Activated T-cell treated with anti-CD3 and anti-CD28 coated beads, Interleukin-2, amount 50 U/mL, for 72 hours (primary cell): ENCODE measurements at regions not wholly inside any gene's neighbourhood (a gene's known extent, or its start where the extent isn't known, plus 50 kb on each side); places are given as distances from the start of the nearest gene placed in this dataset.

Experiments used
- ATAC-seq, 2 donors: fragments of 150-1000 bp; cut with Tn5 transposase; replicated peaks in 1 of 2; 2 replicates each; pipeline ENCODE4 v1.10.0; 2021; ENCODE audit warnings: moderate library complexity in 2 of 2, mild to moderate bottlenecking in 1 of 2
- DNase-seq, 2 donors: peaks; one replicate each; pipeline ENCODE4 v3.0.0; 2021 to 2022; ENCODE audit warnings: mixed read lengths in 1 of 2
- H3K27ac Mint-ChIP-seq: one replicate; pipeline ENCODE4 v1.8.0; 2022; ENCODE audit warnings: mild to moderate bottlenecking, moderate library complexity, mixed read lengths
- H3K27me3 Mint-ChIP-seq: one replicate; pipeline ENCODE4 v1.8.0; 2022; ENCODE audit warnings: low read depth, mixed read lengths
- H3K36me3 Mint-ChIP-seq, 2 donors: one replicate each; pipeline ENCODE4 v1.8.0; 2022; ENCODE audit warnings: mixed read lengths in 2 of 2, mild to moderate bottlenecking in 1 of 2; ENCODE audit not compliant: insufficient read depth in 2 of 2
- H3K4me1 Mint-ChIP-seq: one replicate; pipeline ENCODE4 v1.8.0; 2022; ENCODE audit warnings: low read depth, mixed read lengths
- H3K4me3 Mint-ChIP-seq, 2 donors: one replicate each; pipeline ENCODE4 v1.8.0; 2022; ENCODE audit warnings: mild to moderate bottlenecking in 2 of 2, mixed read lengths in 2 of 2, moderate library complexity in 2 of 2
- H3K9me3 Mint-ChIP-seq, 2 donors: one replicate each; pipeline ENCODE4 v1.8.0; 2022; ENCODE audit warnings: mixed read lengths in 2 of 2

DNA sequence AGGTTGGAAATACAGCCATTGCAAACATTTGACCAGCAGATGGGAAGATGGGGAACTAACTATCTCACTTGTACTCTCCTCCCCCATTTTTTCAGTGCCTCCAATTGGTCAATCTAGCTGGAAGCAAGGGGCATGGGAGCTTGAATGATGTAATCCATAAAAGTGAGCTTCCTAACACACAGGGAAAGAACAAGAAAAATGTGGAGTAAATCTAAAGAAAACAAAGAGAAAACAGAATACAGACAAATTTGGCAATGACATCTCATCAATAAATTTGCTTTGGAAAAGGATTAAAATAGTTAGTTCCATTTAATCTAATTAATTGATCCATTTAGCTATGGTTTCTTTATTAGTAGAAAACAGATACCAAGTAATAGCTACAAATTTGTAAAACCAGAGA is 592.6 kb upstream of the SOX9 start:
- H3K4me3 Mint-ChIP-seq: no peak overlapping the region
- ATAC-seq: no peak
- no peak overlapping the region for H3K27ac Mint-ChIP-seq
- H3K9me3 Mint-ChIP-seq: peaks cover 4% of the 10 kb centered on the region in 2 donors
- no peak for DNase-seq
- H3K27me3 Mint-ChIP-seq: no peaks in the 10 kb centered on the region
- no peaks in the 10 kb centered on the region for H3K36me3 Mint-ChIP-seq
- H3K4me1 Mint-ChIP-seq: no peaks in the 10 kb centered on the region

DNA sequence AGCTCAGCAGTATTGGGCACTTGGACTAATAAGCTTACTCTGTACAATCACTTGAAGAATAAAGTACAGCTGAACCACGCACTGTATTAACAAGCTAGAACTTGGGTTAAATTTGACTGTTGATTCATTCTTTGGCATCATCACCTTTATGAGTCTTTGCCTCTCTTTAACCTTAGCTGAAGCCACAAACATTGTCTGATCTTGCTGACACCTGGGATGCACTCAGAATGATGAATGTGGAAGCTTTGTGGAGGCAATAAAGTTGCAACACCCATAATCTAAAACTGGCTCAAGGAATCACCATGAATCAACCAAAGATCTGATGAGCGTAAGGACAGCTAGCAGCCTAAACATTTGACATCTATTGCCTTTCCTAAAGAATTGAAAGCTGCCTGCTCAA is 590.6 kb upstream of the SOX9 start:
- Mint-ChIP-seq H3K9me3 (no peaks in the 10 kb centered on the region), H3K27ac (no peak overlapping the region), H3K36me3 (no peaks in the 10 kb centered on the region), H3K4me3 (no peak overlapping the region), H3K27me3 (no peaks in the 10 kb centered on the region), H3K4me1 (no peaks in the 10 kb centered on the region)
- ATAC-seq (no peak), DNase-seq (no peak)

DNA sequence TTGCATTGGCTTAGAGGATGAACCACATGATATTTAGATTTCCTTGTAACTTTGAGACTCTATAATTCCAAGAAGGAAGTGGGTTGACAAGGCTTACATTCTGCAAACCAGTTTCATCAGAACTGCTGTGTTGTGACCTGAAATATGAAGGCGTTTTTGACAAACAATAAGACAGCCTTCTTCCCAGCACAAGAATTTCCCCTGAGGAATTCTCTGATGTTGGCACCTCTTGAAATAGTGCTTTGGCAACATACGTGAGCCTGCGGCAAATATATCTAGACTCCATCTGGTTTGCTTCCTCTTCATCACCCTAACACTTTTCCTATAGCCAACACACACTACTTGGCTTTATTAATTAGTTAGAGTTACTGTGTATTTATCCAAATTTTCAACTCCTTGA is 585.5 kb upstream of the SOX9 start:
- no peaks in the 10 kb centered on the region for H3K36me3 Mint-ChIP-seq
- no peak for DNase-seq
- no peak overlapping the region for H3K4me3 Mint-ChIP-seq
- H3K9me3 Mint-ChIP-seq: peaks cover 0 to 2% of the 10 kb centered on the region in 2 donors
- no peak for ATAC-seq
- H3K27me3 Mint-ChIP-seq: no peaks in the 10 kb centered on the region
- no peaks in the 10 kb centered on the region for H3K4me1 Mint-ChIP-seq
- H3K27ac Mint-ChIP-seq: no peak overlapping the region

DNA sequence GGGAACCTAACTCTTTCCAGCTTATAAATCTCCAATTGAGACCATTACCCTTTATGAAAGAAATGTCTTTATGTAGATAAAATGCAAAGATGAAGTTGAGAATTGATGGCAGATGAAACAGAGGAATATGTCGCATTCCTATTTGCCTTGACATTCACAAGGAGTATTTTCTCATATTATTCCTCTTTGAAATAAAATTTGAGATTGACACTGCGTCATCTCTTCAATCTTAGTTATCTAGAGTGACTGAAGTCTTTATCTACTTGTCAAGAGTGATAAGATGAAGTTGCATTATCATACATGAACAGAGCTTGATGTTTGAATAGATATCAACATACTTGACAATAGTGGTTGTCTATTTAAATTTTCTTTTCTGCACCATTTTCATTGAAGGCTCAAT is 574.4 kb upstream of the SOX9 start:
- H3K27me3 Mint-ChIP-seq: no peaks in the 10 kb centered on the region
- H3K36me3 Mint-ChIP-seq: peaks cover 0 to 2% of the 10 kb centered on the region in 2 donors
- ATAC-seq (no peak), DNase-seq (no peak)
- no peaks in the 10 kb centered on the region for H3K4me1 Mint-ChIP-seq
- H3K27ac Mint-ChIP-seq: no peak overlapping the region
- H3K9me3 Mint-ChIP-seq: peaks cover 3 to 7% of the 10 kb centered on the region in 2 donors
- no peak overlapping the region for H3K4me3 Mint-ChIP-seq

DNA sequence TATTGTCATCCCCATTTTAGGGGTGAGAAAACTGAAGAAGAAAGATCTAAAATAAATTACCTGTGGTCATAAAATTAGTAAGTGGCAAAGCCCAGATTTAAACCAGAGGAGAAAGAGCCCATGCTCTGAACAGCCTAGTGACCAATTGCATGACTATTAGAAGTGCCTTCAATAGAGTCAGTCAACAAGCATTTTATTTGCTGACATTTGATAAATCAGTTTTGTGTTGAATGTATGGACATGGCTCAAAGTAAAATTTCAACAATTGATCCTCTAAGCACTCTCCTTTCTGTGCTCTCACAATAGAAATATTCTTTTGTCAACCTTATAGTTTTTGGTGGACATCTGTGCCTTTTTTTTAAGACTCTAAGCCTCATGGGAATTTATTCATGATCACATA is 572.9 kb upstream of the SOX9 start:
- Mint-ChIP-seq H3K27ac (no peak overlapping the region), H3K36me3 (peaks cover 2% of the 10 kb centered on the region in 2 donors), H3K4me3 (no peak overlapping the region), H3K4me1 (no peaks in the 10 kb centered on the region), H3K9me3 (peaks cover 6 to 7% of the 10 kb centered on the region in 2 donors), H3K27me3 (no peaks in the 10 kb centered on the region)
- ATAC-seq: no peak
- no peak for DNase-seq

DNA sequence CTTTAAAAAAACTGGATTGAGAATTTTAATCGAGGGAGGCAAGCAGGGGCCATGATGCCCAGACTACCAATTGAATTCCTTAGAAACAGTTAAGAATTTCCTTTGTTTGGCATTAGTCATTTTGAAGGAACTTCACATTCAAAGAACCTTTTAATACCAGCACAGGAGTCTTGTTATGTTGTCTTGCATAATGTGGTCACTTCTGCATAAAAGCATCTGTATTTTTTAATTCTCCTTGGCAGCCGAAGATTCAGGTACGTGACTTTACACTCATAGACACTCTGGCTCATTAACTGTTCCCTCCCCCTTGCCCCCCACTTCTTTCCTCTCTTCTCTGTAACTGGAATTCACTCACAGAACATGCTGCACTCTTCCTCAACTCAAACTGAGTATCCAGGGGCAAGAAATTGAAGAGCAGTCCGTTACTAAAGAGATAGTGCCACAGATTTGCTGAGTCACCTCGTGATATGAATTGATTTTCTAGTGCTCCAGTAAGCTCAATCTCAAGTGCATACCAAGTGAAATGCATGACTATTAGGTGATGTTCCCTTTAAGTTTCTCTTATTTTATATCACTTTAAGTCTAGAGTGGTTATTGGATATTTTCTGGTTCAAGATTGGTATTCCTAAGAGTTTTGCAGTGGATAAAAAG is 572.2 kb upstream of the SOX9 start:
- no peak overlapping the region for H3K27ac Mint-ChIP-seq
- H3K4me1 Mint-ChIP-seq: no peaks in the 10 kb centered on the region
- H3K4me3 Mint-ChIP-seq: no peak overlapping the region
- no peaks in the 10 kb centered on the region for H3K27me3 Mint-ChIP-seq
- ATAC-seq (no peak), DNase-seq (no peak)
- peaks cover 9 to 11% of the 10 kb centered on the region in 2 donors for H3K9me3 Mint-ChIP-seq
- H3K36me3 Mint-ChIP-seq: peaks cover 2% of the 10 kb centered on the region in 2 donors

DNA sequence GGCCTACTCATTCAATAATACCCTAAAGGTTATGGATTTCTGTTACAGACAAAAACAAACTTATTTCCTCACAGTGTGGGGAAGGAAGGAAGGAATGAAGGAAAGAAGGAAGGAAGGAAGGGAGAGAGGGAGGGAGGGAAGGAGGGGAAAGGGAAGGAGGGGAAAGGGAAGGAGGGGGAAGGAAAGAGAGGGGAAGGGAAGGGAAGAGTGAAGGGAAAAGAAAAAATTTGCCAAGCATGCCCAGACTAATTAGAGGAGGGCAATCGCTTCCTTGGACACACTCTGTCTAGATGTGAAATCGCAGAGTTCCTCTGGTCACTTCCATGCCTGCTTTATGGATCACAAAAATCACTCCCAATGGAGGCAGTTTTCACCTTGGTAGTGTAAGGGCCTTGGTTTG is 570.1 kb upstream of the SOX9 start:
- DNase-seq: no peak
- H3K27ac Mint-ChIP-seq: no peak overlapping the region
- no peaks in the 10 kb centered on the region for H3K4me1 Mint-ChIP-seq
- no peak for ATAC-seq
- H3K27me3 Mint-ChIP-seq: no peaks in the 10 kb centered on the region
- peaks cover 2 to 3% of the 10 kb centered on the region in 2 donors for H3K36me3 Mint-ChIP-seq
- peaks cover 7 to 9% of the 10 kb centered on the region in 2 donors for H3K9me3 Mint-ChIP-seq
- no peak overlapping the region for H3K4me3 Mint-ChIP-seq

DNA sequence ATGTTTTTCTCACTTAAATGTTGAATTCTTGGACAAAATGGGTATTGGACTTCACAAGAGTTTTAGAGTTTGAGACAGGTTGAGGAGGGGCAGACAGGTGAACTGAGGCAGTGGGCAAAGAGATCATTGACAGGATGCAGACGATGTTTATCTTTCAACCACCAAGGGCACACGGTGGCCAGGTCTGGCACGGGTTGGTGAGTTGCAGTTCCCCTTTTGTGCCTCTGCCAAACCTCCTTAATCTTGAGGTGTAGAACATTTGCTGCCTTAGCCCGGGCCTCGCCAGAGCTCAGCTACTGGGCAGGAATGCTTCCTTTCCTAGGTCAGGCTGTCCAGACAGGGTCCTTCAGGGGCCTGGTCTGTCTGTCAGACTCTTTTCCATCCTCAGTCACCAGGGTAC is 567.4 kb upstream of the SOX9 start:
- DNase-seq (no peak), ATAC-seq (no peak)
- no peak overlapping the region for H3K4me3 Mint-ChIP-seq
- H3K9me3 Mint-ChIP-seq: peaks cover 7 to 13% of the 10 kb centered on the region in 2 donors
- H3K27me3 Mint-ChIP-seq: no peaks in the 10 kb centered on the region
- no peak overlapping the region for H3K27ac Mint-ChIP-seq
- no peaks in the 10 kb centered on the region for H3K4me1 Mint-ChIP-seq
- H3K36me3 Mint-ChIP-seq: peaks cover 2 to 3% of the 10 kb centered on the region in 2 donors

DNA sequence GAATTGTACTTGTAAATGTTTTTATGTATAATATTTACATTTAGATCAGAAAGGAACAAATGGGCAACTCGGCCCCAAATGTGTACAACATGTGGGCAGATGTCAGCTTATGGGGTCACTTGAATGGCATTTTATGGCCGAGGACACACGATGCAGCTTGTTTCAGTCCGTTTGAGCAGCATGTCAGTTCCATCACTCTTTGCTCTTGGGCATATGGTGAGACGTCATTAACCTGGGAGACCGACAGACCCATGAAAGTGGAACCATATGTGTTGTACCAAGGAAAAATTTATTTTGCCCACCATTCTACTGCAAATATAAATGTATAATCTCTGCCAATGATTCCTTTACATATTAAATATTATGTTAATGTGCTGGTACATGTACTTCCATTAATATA is 561.9 kb upstream of the SOX9 start:
- DNase-seq (no peak), ATAC-seq (no peak)
- Mint-ChIP-seq H3K27me3 (no peaks in the 10 kb centered on the region), H3K4me3 (no peak overlapping the region), H3K9me3 (peaks cover 5 to 10% of the 10 kb centered on the region in 2 donors), H3K36me3 (peaks cover 0 to 1% of the 10 kb centered on the region in 2 donors), H3K4me1 (no peaks in the 10 kb centered on the region), H3K27ac (no peak overlapping the region)

DNA sequence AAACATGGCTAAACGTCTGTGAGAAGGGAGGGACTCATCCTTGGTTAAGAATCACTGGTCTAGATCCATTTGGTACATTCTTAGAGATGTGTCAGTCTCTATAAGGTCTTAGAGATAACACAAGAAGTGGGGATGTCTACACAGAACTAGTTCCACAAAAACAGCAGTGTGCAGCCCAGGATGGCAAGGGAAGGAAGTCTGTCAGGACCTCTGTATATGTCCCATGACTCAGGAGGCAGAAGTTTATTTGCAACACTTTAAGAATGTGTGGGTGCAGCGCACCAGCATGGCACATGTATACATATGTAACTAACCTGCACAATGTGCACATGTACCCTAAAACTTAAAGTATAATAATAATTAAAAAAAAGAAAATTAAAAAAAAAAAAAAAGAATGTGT is 548.5 kb upstream of the SOX9 start:
- Mint-ChIP-seq H3K4me3 (no peak overlapping the region), H3K27me3 (no peaks in the 10 kb centered on the region), H3K4me1 (no peaks in the 10 kb centered on the region), H3K9me3 (peaks cover 4 to 12% of the 10 kb centered on the region in 2 donors), H3K27ac (no peak overlapping the region), H3K36me3 (no peaks in the 10 kb centered on the region)
- no peak for ATAC-seq
- no peak for DNase-seq

DNA sequence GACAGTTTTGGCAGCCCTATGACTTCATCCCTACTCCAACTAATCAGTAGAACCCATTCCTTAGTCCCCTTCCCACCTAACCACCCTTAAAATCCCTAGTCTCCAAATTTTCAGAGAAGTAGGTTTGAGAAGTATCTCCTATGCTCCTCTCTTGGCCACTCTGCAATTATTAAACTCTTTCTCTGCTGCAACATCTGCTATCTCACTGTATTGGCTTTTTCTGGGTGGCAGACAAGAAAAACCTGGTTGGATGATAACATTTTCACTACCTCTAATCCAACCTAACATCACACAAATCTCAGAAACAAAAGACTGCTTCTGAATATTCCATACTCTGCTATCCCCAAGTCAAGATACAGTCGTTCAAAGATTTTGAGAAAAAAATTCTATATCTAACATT is 542.4 kb upstream of the SOX9 start:
- Mint-ChIP-seq H3K4me3 (no peak overlapping the region), H3K9me3 (peaks cover 0 to 11% of the 10 kb centered on the region in 2 donors), H3K27me3 (no peaks in the 10 kb centered on the region), H3K4me1 (no peaks in the 10 kb centered on the region), H3K36me3 (no peaks in the 10 kb centered on the region), H3K27ac (no peak overlapping the region)
- DNase-seq (no peak), ATAC-seq (no peak)

DNA sequence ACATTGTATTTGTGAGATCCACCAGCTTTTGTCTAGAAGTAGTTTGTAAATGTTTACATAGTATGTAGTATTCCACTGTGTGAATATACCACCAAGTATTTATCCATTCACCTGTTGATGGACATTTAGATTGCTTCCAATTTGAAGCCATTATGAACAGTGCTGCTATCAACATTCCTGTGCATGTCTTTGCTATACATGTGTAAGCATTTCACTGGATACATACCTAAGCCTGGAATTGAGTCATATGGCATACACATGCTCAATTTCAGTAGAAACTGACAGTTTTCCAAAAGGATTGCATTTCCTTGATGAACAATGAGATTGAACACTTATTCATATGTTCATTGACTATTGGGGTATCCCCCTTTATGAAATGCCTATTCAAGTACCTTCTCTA is 540.6 kb upstream of the SOX9 start:
- DNase-seq (no peak), ATAC-seq (no peak)
- Mint-ChIP-seq H3K4me3 (no peak overlapping the region), H3K27me3 (no peaks in the 10 kb centered on the region), H3K27ac (no peak overlapping the region), H3K4me1 (no peaks in the 10 kb centered on the region), H3K9me3 (peaks cover 0 to 9% of the 10 kb centered on the region in 2 donors), H3K36me3 (no peaks in the 10 kb centered on the region)

DNA sequence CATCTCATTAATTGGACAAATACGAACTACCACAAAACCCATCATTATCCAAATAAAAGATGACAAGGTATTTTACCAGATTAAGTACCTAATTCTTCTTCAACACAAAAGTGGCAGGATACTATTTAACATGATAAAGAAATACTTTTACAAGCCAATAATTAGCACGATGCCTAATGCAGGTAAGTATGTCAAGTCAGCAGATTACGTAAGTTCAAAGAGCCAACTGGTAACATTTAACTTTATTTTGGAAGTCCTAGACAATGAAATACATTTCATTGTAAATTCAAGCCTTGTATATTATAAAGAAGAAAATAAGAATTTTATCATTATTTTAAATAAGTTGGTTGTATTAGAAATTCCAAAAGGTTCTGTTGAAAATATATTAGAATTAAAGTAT is 535.3 kb upstream of the SOX9 start:
- H3K36me3 Mint-ChIP-seq: no peaks in the 10 kb centered on the region
- ATAC-seq (no peak), DNase-seq (no peak)
- H3K27me3 Mint-ChIP-seq: no peaks in the 10 kb centered on the region
- no peak overlapping the region for H3K4me3 Mint-ChIP-seq
- H3K9me3 Mint-ChIP-seq: peaks cover 2 to 4% of the 10 kb centered on the region in 2 donors
- no peak overlapping the region for H3K27ac Mint-ChIP-seq
- no peaks in the 10 kb centered on the region for H3K4me1 Mint-ChIP-seq

DNA sequence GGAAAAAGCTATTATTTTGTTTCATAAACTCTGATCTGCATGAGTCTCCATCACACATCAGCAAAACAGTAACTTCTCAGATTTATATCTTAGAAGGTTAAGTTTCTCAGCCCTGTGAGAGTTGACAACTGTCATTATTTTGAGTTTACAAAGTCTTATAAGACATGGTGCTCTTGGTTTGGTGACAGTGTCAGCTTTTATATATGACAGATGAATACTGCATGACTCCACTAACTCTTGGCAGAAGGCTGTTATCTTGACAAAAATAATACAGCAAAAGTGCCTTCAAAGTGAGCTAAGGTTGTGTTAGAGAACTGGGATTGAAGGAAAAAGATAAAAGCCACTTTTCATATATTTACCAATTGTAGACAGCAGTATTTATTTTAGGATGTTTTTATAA is 528.4 kb upstream of the SOX9 start:
- Mint-ChIP-seq H3K27ac (no peak overlapping the region), H3K4me1 (no peaks in the 10 kb centered on the region), H3K36me3 (no peaks in the 10 kb centered on the region), H3K9me3 (peaks cover 2 to 3% of the 10 kb centered on the region in 2 donors), H3K27me3 (no peaks in the 10 kb centered on the region), H3K4me3 (no peak overlapping the region)
- ATAC-seq (no peak), DNase-seq (no peak)
